ENCODE measurements at regions not wholly inside any gene's neighbourhood (a gene's known extent, or its start where the extent isn't known, plus 50 kb on each side); places are given as distances from the start of the nearest gene placed in this dataset.

- ATAC-seq (no peak), DNase-seq (no peak)
- intact Hi-C loops (cut with DNase I; ENCODE audit: low total_unique reads), result no loop called here
- in situ Hi-C loops (cut with MboI; ENCODE audit: low sequenced_read_pairs in 4 of 4), result no loop called here
- Histone ChIP-seq H3K9me3 (no peaks in the 10 kb centered on the region), H3K27ac (no peak overlapping the region), H3K27me3 (peaks cover 0 to 6% (median 0%) of the 10 kb centered on the region in 3 donors), H3K36me3 (no peaks in the 10 kb centered on the region), H3K4me1 (no peaks in the 10 kb centered on the region), H3K4me3 (no peak overlapping the region)
- TF ChIP-seq POLR2A (IDR thresholded peaks at IDR 0.05) (no peak), CTCF (IDR thresholded peaks at IDR 0.05 in 4 of 5, conservative IDR thresholded peaks at IDR 0.05 in 1 of 5) (no peak)
Observed at GRCh38 chr9:136611606-136612005, 51.1 kb upstream of the EGFL7 start.

GRCh38 chr9:136611119-136611518 lies 51.6 kb upstream of the EGFL7 start:
- no peak overlapping the region for H3K27ac ChIP-seq
- no peaks in the 10 kb centered on the region for H3K9me3 ChIP-seq
- H3K27me3 ChIP-seq, result peaks cover 0 to 6% (median 0%) of the 10 kb centered on the region in 3 donors
- in situ Hi-C loops (cut with MboI; ENCODE audit: low sequenced_read_pairs in 4 of 4) (no loop called here), intact Hi-C loops (cut with DNase I; ENCODE audit: low total_unique reads) (no loop called here)
- ATAC-seq (no peak), DNase-seq (no peak)
- H3K36me3 ChIP-seq, result no peaks in the 10 kb centered on the region
- H3K4me1 ChIP-seq, result no peaks in the 10 kb centered on the region
- H3K4me3 ChIP-seq, result no peak overlapping the region
- TF ChIP-seq POLR2A (IDR thresholded peaks at IDR 0.05), result no peak

GRCh38 chr9:136610426-136610825 lies 52.3 kb upstream of the EGFL7 start:
- Histone ChIP-seq H3K4me3 (no peak overlapping the region), H3K27me3 (peaks cover 0 to 6% (median 0%) of the 10 kb centered on the region in 3 donors), H3K9me3 (no peaks in the 10 kb centered on the region), H3K27ac (no peak overlapping the region), H3K4me1 (no peaks in the 10 kb centered on the region), H3K36me3 (no peaks in the 10 kb centered on the region)
- in situ Hi-C loops (cut with MboI; ENCODE audit: low sequenced_read_pairs in 4 of 4), result no loop called here
- intact Hi-C loops (cut with DNase I; ENCODE audit: low total_unique reads), result no loop called here
- TF ChIP-seq POLR2A (IDR thresholded peaks at IDR 0.05) (no peak), CTCF (IDR thresholded peaks at IDR 0.05 in 4 of 5, conservative IDR thresholded peaks at IDR 0.05 in 1 of 5) (no peak)
- DNase-seq, result no peak
- ATAC-seq, result no peak

GRCh38 chr9:136609838-136610311 lies 52.8 kb upstream of the EGFL7 start:
- no peak overlapping the region for H3K4me3 ChIP-seq
- peaks cover 0 to 6% (median 0%) of the 10 kb centered on the region in 3 donors for H3K27me3 ChIP-seq
- no peaks in the 10 kb centered on the region for H3K4me1 ChIP-seq
- no peak for TF ChIP-seq POLR2A (IDR thresholded peaks at IDR 0.05)
- no peak for TF ChIP-seq CTCF (IDR thresholded peaks at IDR 0.05 in 4 of 5, conservative IDR thresholded peaks at IDR 0.05 in 1 of 5)
- no peaks in the 10 kb centered on the region for H3K9me3 ChIP-seq
- H3K36me3 ChIP-seq, result no peaks in the 10 kb centered on the region
- ATAC-seq (no peak), DNase-seq (no peak)
- intact Hi-C loops (cut with DNase I; ENCODE audit: low total_unique reads) (no loop called here), in situ Hi-C loops (cut with MboI; ENCODE audit: low sequenced_read_pairs in 4 of 4) (no loop called here)
- H3K27ac ChIP-seq, result no peak overlapping the region

GRCh38 chr9:136609160-136609475 lies 53.6 kb upstream of the EGFL7 start:
- intact Hi-C loops (cut with DNase I; ENCODE audit: low total_unique reads) (no loop called here), in situ Hi-C loops (cut with MboI; ENCODE audit: low sequenced_read_pairs in 4 of 4) (no loop called here)
- Histone ChIP-seq H3K4me1 (no peaks in the 10 kb centered on the region), H3K27ac (no peak overlapping the region), H3K27me3 (peaks cover 0 to 6% (median 0%) of the 10 kb centered on the region in 3 donors), H3K36me3 (no peaks in the 10 kb centered on the region), H3K9me3 (no peaks in the 10 kb centered on the region), H3K4me3 (no peak overlapping the region)
- DNase-seq (no peak), ATAC-seq (no peak)
- no peak for TF ChIP-seq CTCF (IDR thresholded peaks at IDR 0.05 in 4 of 5, conservative IDR thresholded peaks at IDR 0.05 in 1 of 5)
- TF ChIP-seq POLR2A (IDR thresholded peaks at IDR 0.05), result no peak
